ENCODE measurements at regions not wholly inside any gene's neighbourhood (a gene's known extent, or its start where the extent isn't known, plus 50 kb on each side); places are given as distances from the start of the nearest gene placed in this dataset.

GRCh38 chr5:166767858-166768257 lies 1523.6 kb upstream of the WWC1 start:
- no peak for TF ChIP-seq POLR2A (IDR thresholded peaks at IDR 0.05; ENCODE audit: low read length)
- TF ChIP-seq GATA1 (IDR thresholded peaks at IDR 0.05; ENCODE audit: low read depth, low read length): no peak
